GM23338 (cell line): ENCODE measurements at regions not wholly inside any gene's neighbourhood (a gene's known extent, or its start where the extent isn't known, plus 50 kb on each side); places are given as distances from the start of the nearest gene placed in this dataset.

Experiments used
- ATAC-seq: fragments of 200-7000 bp; cut with Tn5 transposase; 3 replicates; pipeline ENCODE4 v1.9.1; 2020
- DNase-seq: peaks from one replicate; pipeline ENCODE4 v3.0.0-alpha.2; 2015; ENCODE audit warnings: low spot score
- H2AFZ ChIP-seq: fragments of 200-600 bp; sonication (generic); 2 replicates; pipeline ENCODE4 v1.8.0; 2016; ENCODE audit warnings: antibody characterized with exemption, mild to moderate bottlenecking, moderate library complexity
- H3F3A ChIP-seq: fragments of 200-600 bp; sonication (generic); replicated peaks from 2 replicates; pipeline ENCODE4 v1.8.0; 2017; ENCODE audit warnings: antibody characterized with exemption, mixed run types, low read depth
- H3K27ac ChIP-seq: fragments of 200-600 bp; sonication (generic); 2 replicates; pipeline ENCODE4 v1.6.1; 2016; ENCODE audit warnings: low read depth
- H3K27me3 ChIP-seq: fragments of 200-600 bp; sonication (generic); 2 replicates; pipeline ENCODE4 v1.8.0; 2016; ENCODE audit warnings: mild to moderate bottlenecking, mixed run types, moderate library complexity; ENCODE audit not compliant: insufficient read depth
- H3K36me3 ChIP-seq: fragments of 200-600 bp; sonication (generic); 2 replicates; pipeline ENCODE4 v1.8.0; 2016; ENCODE audit warnings: mild to moderate bottlenecking; ENCODE audit not compliant: insufficient read depth
- H3K4me1 ChIP-seq: fragments of 200-600 bp; sonication (generic); 2 replicates; pipeline ENCODE4 v1.8.0; 2016; ENCODE audit warnings: mild to moderate bottlenecking, moderate library complexity; ENCODE audit not compliant: insufficient read depth
- H3K4me2 ChIP-seq: fragments of 200-600 bp; sonication (generic); 2 replicates; pipeline ENCODE4 v1.7.1; 2017; ENCODE audit warnings: mixed run types
- H3K4me3 ChIP-seq: fragments of 200-600 bp; sonication (generic); 2 replicates; pipeline ENCODE4 v1.6.1; 2016; ENCODE audit warnings: mixed run types
- H3K79me2 ChIP-seq: fragments of 200-600 bp; sonication (generic); replicated peaks from 2 replicates; pipeline ENCODE4 v1.8.0; 2017; ENCODE audit warnings: mild to moderate bottlenecking; ENCODE audit not compliant: insufficient read depth
- H3K9me2 ChIP-seq: fragments of 200-600 bp; sonication (generic); 2 replicates; pipeline ENCODE4 v1.8.0; 2017; ENCODE audit not compliant: insufficient read depth
- H4K20me1 ChIP-seq: fragments of 200-600 bp; sonication (generic); replicated peaks from 2 replicates; pipeline ENCODE4 v1.8.0; 2017; ENCODE audit warnings: mild to moderate bottlenecking; ENCODE audit not compliant: insufficient read depth
- H3K27ac Mint-ChIP-seq: 2 replicates; pipeline ENCODE4 v1.8.0; 2020; ENCODE audit warnings: inconsistent platforms, mild to moderate bottlenecking, moderate library complexity, mixed read lengths
- H3K27me3 Mint-ChIP-seq: 3 replicates; pipeline ENCODE4 v1.8.0; 2022; ENCODE audit warnings: low read depth, mild to moderate bottlenecking, moderate library complexity, mixed read lengths, inconsistent platforms; ENCODE audit not compliant: insufficient read depth, poor library complexity
- H3K36me3 Mint-ChIP-seq: 3 replicates; pipeline ENCODE4 v1.8.0; 2021; ENCODE audit warnings: low read depth, mild to moderate bottlenecking, inconsistent platforms, moderate library complexity, mixed read lengths
- H3K4me1 Mint-ChIP-seq: 3 replicates; pipeline ENCODE4 v1.8.0; 2020; ENCODE audit warnings: mild to moderate bottlenecking, inconsistent platforms, mixed read lengths
- H3K4me3 Mint-ChIP-seq: 3 replicates; pipeline ENCODE4 v1.8.0; 2021; ENCODE audit warnings: moderate library complexity, mild to moderate bottlenecking, inconsistent platforms, mixed read lengths
- H3K9me3 Mint-ChIP-seq: 3 replicates; pipeline ENCODE4 v1.8.0; 2020; ENCODE audit warnings: moderate library complexity, mild to moderate bottlenecking, inconsistent platforms, mixed read lengths
- CREB1 ChIP-seq: fragments of 250-450 bp; sonication (Bioruptor Pico); IDR thresholded peaks from 2 replicates; pipeline ENCODE4 v1.5.0; 2020; ENCODE audit warnings: low read depth, mild to moderate bottlenecking, moderate library complexity
- EZH2 ChIP-seq: fragments of 200-600 bp; sonication (generic); IDR thresholded peaks from one replicate; pipeline ENCODE4 v1.8.0; 2017; ENCODE audit warnings: antibody characterized with exemption, mild to moderate bottlenecking, low read depth; ENCODE audit not compliant: unreplicated experiment
- EZH2phosphoT487 ChIP-seq: fragments of 200-600 bp; sonication (generic); IDR thresholded peaks from one replicate; pipeline ENCODE4 v1.8.1; 2018; ENCODE audit warnings: antibody characterized with exemption; ENCODE audit not compliant: unreplicated experiment
- JUNB ChIP-seq: IDR thresholded peaks from one replicate; pipeline ENCODE4 v1.6.1; 2016; ENCODE audit warnings: antibody characterized with exemption; ENCODE audit not compliant: unreplicated experiment
- POLR2AphosphoS5 ChIP-seq: IDR thresholded peaks from 2 replicates; pipeline ENCODE4 v1.6.1; 2016; ENCODE audit warnings: antibody characterized with exemption, low read depth
- STAT1 ChIP-seq: IDR thresholded peaks from one replicate; pipeline ENCODE4 v1.6.1; 2016; ENCODE audit warnings: antibody characterized with exemption; ENCODE audit not compliant: unreplicated experiment
- ZNF114 ChIP-seq: fragments of 250-450 bp; sonication (Bioruptor Pico); IDR thresholded peaks from 2 replicates; pipeline ENCODE4 v1.5.0; 2020; ENCODE audit warnings: mild to moderate bottlenecking, moderate library complexity
- ZNF331 ChIP-seq: fragments of 250-450 bp; sonication (Bioruptor Pico); IDR thresholded peaks from 2 replicates; pipeline ENCODE4 v1.5.0; 2020; ENCODE audit warnings: low read depth, mild to moderate bottlenecking, moderate library complexity
- ZNF462 ChIP-seq: fragments of 250-450 bp; sonication (Bioruptor Pico); IDR thresholded peaks from 2 replicates; pipeline ENCODE4 v1.5.0; 2020; ENCODE audit warnings: mild to moderate bottlenecking, moderate library complexity
- TF ChIP-seq, protein P1 (sequence below), 2 experiments: fragments of 200-600 bp in 1 of 2; sonication (generic) in 1 of 2; conservative IDR thresholded peaks; 2 replicates each; pipeline versions ENCODE4 v1.5.1 to v1.6.1; 2016 to 2017; ENCODE audit warnings: antibody characterized with exemption in 2 of 2, low read depth in 2 of 2, mild to moderate bottlenecking in 2 of 2, moderate library complexity in 1 of 2

DNA sequence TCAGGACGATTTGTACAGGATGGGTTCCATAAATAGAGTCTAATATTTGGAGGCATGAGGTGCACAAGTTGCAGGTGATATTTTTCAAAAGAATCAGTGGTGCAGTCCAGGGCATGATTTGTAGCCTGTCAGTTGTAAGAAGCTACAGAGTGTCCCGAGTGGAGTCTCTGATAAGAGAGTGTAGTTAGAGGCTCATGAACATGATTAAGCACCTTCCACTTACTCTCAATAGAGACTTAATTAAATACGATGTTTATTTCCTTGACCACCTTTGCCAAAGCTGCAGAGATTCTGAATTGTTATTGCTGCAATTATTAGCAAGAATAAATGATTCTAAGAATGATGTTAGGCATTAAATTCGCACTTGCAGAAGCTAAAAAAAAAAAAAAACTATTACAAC lies 218.4 kb upstream of the LRTM1 start:
- Histone ChIP-seq H3K36me3 (no peaks in the 10 kb centered on the region), H3F3A (no peaks in the 10 kb centered on the region), H2AFZ (no peak overlapping the region), H3K4me2 (no peak overlapping the region), H3K4me3 (no peak overlapping the region), H3K79me2 (no peaks in the 10 kb centered on the region), H4K20me1 (no peaks in the 10 kb centered on the region), H3K27me3 (no peaks in the 10 kb centered on the region), H3K9me2 (no peaks in the 10 kb centered on the region), H3K27ac (no peak overlapping the region), H3K4me1 (no peaks in the 10 kb centered on the region)
- Mint-ChIP-seq H3K27ac (no peak overlapping the region), H3K9me3 (no peaks in the 10 kb centered on the region), H3K4me1 (no peaks in the 10 kb centered on the region), H3K27me3 (no peaks in the 10 kb centered on the region), H3K4me3 (no peak overlapping the region), H3K36me3 (no peaks in the 10 kb centered on the region)
- no peak for TF ChIP-seq ZNF462 (CRISPR knock-in tag)
- no peak for TF ChIP-seq EZH2
- TF ChIP-seq EZH2phosphoT487 = no peak
- DNase-seq = no peak
- no peak for ATAC-seq

DNA sequence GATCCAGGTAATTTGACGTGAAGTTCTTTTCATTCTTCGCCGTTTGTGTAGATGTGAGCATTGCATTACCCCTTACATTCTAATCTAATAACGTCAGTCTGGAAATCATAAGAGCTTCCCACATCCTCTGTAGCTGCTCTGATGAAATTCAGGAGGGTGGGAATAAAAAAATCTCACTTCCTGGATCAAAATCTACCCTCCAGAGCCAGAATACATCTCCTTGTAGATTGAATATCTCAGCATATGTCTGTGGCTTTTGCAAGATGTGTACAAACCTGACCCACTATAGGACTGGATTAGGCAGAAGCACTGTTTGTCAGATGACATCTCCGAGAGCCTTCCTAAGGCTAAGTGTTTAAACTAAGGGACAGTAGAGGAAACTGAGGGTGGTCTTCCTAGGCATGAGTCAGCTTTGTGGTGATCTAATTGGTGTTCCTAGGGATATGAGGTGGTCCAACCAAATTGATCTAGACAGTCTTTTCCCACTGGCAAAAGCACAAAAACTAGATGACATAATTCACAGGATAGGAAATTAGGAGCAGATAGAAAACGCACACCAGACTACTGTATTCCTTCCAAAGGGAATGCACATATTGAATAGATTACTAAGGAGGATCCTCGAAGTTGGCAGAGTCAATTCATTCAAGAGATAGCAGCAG lies 216.3 kb upstream of the LRTM1 start:
- Histone ChIP-seq H3K27me3 (no peaks in the 10 kb centered on the region), H3K79me2 (no peaks in the 10 kb centered on the region), H3K4me2 (no peak overlapping the region), H3K27ac (no peak overlapping the region), H3K4me1 (no peaks in the 10 kb centered on the region), H3F3A (no peaks in the 10 kb centered on the region), H3K36me3 (no peaks in the 10 kb centered on the region), H4K20me1 (no peaks in the 10 kb centered on the region), H3K4me3 (no peak overlapping the region), H3K9me2 (no peaks in the 10 kb centered on the region), H2AFZ (no peak overlapping the region)
- no peak overlapping the region for H3K4me3 Mint-ChIP-seq
- H3K36me3 Mint-ChIP-seq = no peaks in the 10 kb centered on the region
- no peak overlapping the region for H3K27ac Mint-ChIP-seq
- no peaks in the 10 kb centered on the region for H3K4me1 Mint-ChIP-seq
- no peaks in the 10 kb centered on the region for H3K27me3 Mint-ChIP-seq
- no peaks in the 10 kb centered on the region for H3K9me3 Mint-ChIP-seq
- DNase-seq (no peak), ATAC-seq (no peak)
- TF ChIP-seq, protein P1, sequence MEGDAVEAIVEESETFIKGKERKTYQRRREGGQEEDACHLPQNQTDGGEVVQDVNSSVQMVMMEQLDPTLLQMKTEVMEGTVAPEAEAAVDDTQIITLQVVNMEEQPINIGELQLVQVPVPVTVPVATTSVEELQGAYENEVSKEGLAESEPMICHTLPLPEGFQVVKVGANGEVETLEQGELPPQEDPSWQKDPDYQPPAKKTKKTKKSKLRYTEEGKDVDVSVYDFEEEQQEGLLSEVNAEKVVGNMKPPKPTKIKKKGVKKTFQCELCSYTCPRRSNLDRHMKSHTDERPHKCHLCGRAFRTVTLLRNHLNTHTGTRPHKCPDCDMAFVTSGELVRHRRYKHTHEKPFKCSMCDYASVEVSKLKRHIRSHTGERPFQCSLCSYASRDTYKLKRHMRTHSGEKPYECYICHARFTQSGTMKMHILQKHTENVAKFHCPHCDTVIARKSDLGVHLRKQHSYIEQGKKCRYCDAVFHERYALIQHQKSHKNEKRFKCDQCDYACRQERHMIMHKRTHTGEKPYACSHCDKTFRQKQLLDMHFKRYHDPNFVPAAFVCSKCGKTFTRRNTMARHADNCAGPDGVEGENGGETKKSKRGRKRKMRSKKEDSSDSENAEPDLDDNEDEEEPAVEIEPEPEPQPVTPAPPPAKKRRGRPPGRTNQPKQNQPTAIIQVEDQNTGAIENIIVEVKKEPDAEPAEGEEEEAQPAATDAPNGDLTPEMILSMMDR (conservative IDR thresholded peaks at IDR 0.05; ENCODE audit: low read depth in 2 of 2) = no peak
- TF ChIP-seq EZH2phosphoT487 = no peak
- no peak for TF ChIP-seq ZNF114 (CRISPR knock-in tag)
- no peak for TF ChIP-seq JUNB
- no peak for TF ChIP-seq CREB1 (CRISPR knock-in tag)
- TF ChIP-seq STAT1 = no peak
- TF ChIP-seq ZNF331 (CRISPR knock-in tag) = no peak
- TF ChIP-seq POLR2AphosphoS5 = no peak
